Endothelial cell of umbilical vein (primary cell): ENCODE measurements at regions not wholly inside any gene's neighbourhood (a gene's known extent, or its start where the extent isn't known, plus 50 kb on each side); places are given as distances from the start of the nearest gene placed in this dataset.

Experiments used
- BruUV-seq: library from RNA; stranded (reverse); fragments of 400-500 nt; replicated peaks from 2 replicates; lab custom pipeline; 2021; lab: Mats Ljungman, UMichigan
- CTCF ChIA-PET: fragments of 300-600, 350-600 bp; sonication (Branson Sonifier 250); formaldehyde crosslinking; loops from one replicate; lab custom pipeline; 2021; ENCODE audit warnings: antibody characterized with exemption, inconsistent platforms; lab: Charles Lee
- POLR2A ChIA-PET: fragments of 300-600, 350-600 bp; sonication (Branson Sonifier 250); formaldehyde crosslinking; loops from one replicate; lab custom pipeline; 2021; ENCODE audit warnings: antibody characterized with exemption, inconsistent platforms; lab: Charles Lee
- DNase-seq: peaks from one replicate; pipeline ENCODE4 v3.0.0-alpha.2; 2011; ENCODE audit warnings: low read depth, low spot score
- FAIRE-seq: peaks from 2 replicates; lab custom pipeline; 2011; peaks lifted over from hg19 to GRCh38; lab: Jason Lieb, UNC
- H2AFZ ChIP-seq: 2 replicates; pipeline ENCODE4 v1.6.0; 2012; ENCODE audit warnings: low read depth, low read length, control low read depth, inconsistent platforms
- H3K27ac ChIP-seq: 2 replicates; pipeline ENCODE4 v1.5.1; 2011; ENCODE audit warnings: low read depth, mild to moderate bottlenecking, control low read depth, low read length, moderate library complexity; ENCODE audit not compliant: insufficient read depth
- H3K27me3 ChIP-seq, 2 experiments: 2 replicates each; pipeline versions ENCODE4 v1.6.0 to v1.6.1; 2011; ENCODE audit warnings: low read length in 2 of 2, mixed read lengths in 1 of 2; ENCODE audit not compliant: control insufficient read depth in 2 of 2, insufficient read depth in 2 of 2
- H3K36me3 ChIP-seq, 2 experiments: 2 replicates in 1 of 2; 3 replicates in 1 of 2; pipeline ENCODE4 v1.5.1; 2011; ENCODE audit warnings: low read length in 2 of 2, mild to moderate bottlenecking in 1 of 2, moderate library complexity in 1 of 2; ENCODE audit not compliant: control insufficient read depth in 2 of 2, insufficient read depth in 2 of 2; ENCODE audit errors: extremely low read depth in 1 of 2
- H3K4me1 ChIP-seq: 3 replicates; pipeline ENCODE4 v1.5.1; 2011; ENCODE audit warnings: mild to moderate bottlenecking, low read length; ENCODE audit not compliant: control insufficient read depth, insufficient read depth; ENCODE audit errors: extremely low read depth
- H3K4me2 ChIP-seq: 2 replicates; pipeline ENCODE4 v1.6.1; 2011; ENCODE audit warnings: low read length, control low read depth, mixed read lengths; ENCODE audit not compliant: insufficient read depth
- H3K4me3 ChIP-seq, 3 experiments: fragments of 200-600 bp in 1 of 3; sonication (generic), shearing (Covaris generic) in 1 of 3; replicated peaks in 1 of 3; 2 replicates each; pipeline ENCODE4 v1.5.1; 2011 to 2016; ENCODE audit warnings: control low read depth in 3 of 3, low read length in 3 of 3, mild to moderate bottlenecking in 2 of 3, inconsistent platforms in 1 of 3, low read depth in 1 of 3, moderate library complexity in 1 of 3; ENCODE audit not compliant: insufficient read depth in 1 of 3
- H3K79me2 ChIP-seq: 2 replicates; pipeline ENCODE4 v1.6.0; 2012; ENCODE audit warnings: low read length, inconsistent platforms; ENCODE audit not compliant: control insufficient read depth, insufficient read depth
- H3K9ac ChIP-seq: replicated peaks from 2 replicates; pipeline ENCODE3; 2011; ENCODE audit warnings: low read length, control low read depth; ENCODE audit not compliant: insufficient read depth; ENCODE audit errors: extremely low read depth
- H3K9me1 ChIP-seq: replicated peaks from 3 replicates; pipeline ENCODE4 v1.6.0; 2011; ENCODE audit warnings: mild to moderate bottlenecking, low read length; ENCODE audit not compliant: control insufficient read depth, insufficient read depth; ENCODE audit errors: extremely low read depth
- H3K9me3 ChIP-seq: replicated peaks from 2 replicates; pipeline ENCODE4 v1.5.1; 2012; ENCODE audit warnings: low read length, inconsistent platforms; ENCODE audit not compliant: control insufficient read depth, insufficient read depth
- H4K20me1 ChIP-seq: replicated peaks from 2 replicates; pipeline ENCODE3; 2011; ENCODE audit warnings: mild to moderate bottlenecking, low read length; ENCODE audit not compliant: control insufficient read depth, insufficient read depth; ENCODE audit errors: extremely low read depth
- EZH2 ChIP-seq: IDR thresholded peaks from 2 replicates; pipeline ENCODE4 v1.6.1; 2012; ENCODE audit warnings: borderline replicate concordance, low read depth, mild to moderate bottlenecking, moderate library complexity, low read length, inconsistent platforms; ENCODE audit not compliant: severe bottlenecking
- FOS ChIP-seq: IDR thresholded peaks from 2 replicates; pipeline ENCODE4 v1.6.1; 2011; ENCODE audit warnings: mild to moderate bottlenecking, low read length, moderate library complexity, borderline replicate concordance; ENCODE audit not compliant: insufficient read depth
- GATA2 ChIP-seq: IDR thresholded peaks from 2 replicates; pipeline ENCODE4 v1.7.0; 2011; ENCODE audit warnings: low read depth, mild to moderate bottlenecking, moderate library complexity, mixed read lengths, low read length; ENCODE audit not compliant: insufficient read length, insufficient read depth
- JUN ChIP-seq: IDR thresholded peaks from 2 replicates; pipeline ENCODE4 v1.6.1; 2011; ENCODE audit warnings: borderline replicate concordance, low read depth; ENCODE audit not compliant: insufficient read length, insufficient read depth
- MAX ChIP-seq: IDR thresholded peaks from 2 replicates; pipeline ENCODE4 v1.6.1; 2011; ENCODE audit not compliant: insufficient read depth, insufficient read length
- MYC ChIP-seq: IDR thresholded peaks from one replicate; pipeline ENCODE4 v1.6.1; 2011; ENCODE audit warnings: mild to moderate bottlenecking, low read depth, low read length
- POLR2A ChIP-seq: IDR thresholded peaks from 2 replicates; pipeline ENCODE4 v1.6.1; 2012; ENCODE audit warnings: low read depth, mild to moderate bottlenecking, control low read depth, low read length
- POLR2AphosphoS5 ChIP-seq: IDR thresholded peaks from 2 replicates; pipeline ENCODE4 v1.6.1; 2012; ENCODE audit warnings: low read depth, mild to moderate bottlenecking, control low read depth, low read length, moderate library complexity; ENCODE audit not compliant: insufficient read depth
- dilution Hi-C: fragments of 300-500 bp; cut with MboI; formaldehyde crosslinking; loops from one replicate; pipeline ENCODE4 v1.15.0; 2019; ENCODE audit warnings: low sequenced_read_pairs; ENCODE audit not compliant: extremely low pct_ligation_motif_present
- intact Hi-C: fragments of 100-400 bp; cut with micrococcal nuclease; formaldehyde crosslinking; loops from one replicate; pipeline ENCODE4 v1.10.0; 2022
- TF ChIP-seq, protein P1 (sequence below), 2 donors: IDR thresholded peaks; 1 replicate in 1 of 2; 2 replicates in 1 of 2; pipeline ENCODE4 v1.5.1; 2011; ENCODE audit warnings: low read length in 2 of 2, mild to moderate bottlenecking in 2 of 2, moderate library complexity in 2 of 2, control low read depth in 1 of 2, inconsistent platforms in 1 of 2, low read depth in 1 of 2; ENCODE audit not compliant: insufficient read depth in 1 of 2; ENCODE audit errors: extremely low read depth in 1 of 2

- Histone ChIP-seq H4K20me1 (no peaks in the 10 kb centered on the region), H2AFZ (no peak overlapping the region), H3K4me1 (no peaks in the 10 kb centered on the region), H3K9me1 (no peaks in the 10 kb centered on the region), H3K79me2 (no peaks in the 10 kb centered on the region), H3K9ac (no peak overlapping the region), H3K4me2 (no peak overlapping the region), H3K9me3 (no peaks in the 10 kb centered on the region), H3K27me3 (peaks cover 1 to 9% of the 10 kb centered on the region in 2 experiments), H3K36me3 (no peaks in the 10 kb centered on the region), H3K4me3 (no peak overlapping the region), H3K27ac (no peak overlapping the region)
- FAIRE-seq (no peak), DNase-seq (no peak)
- no TSS peak for BruUV-seq
- ChIA-PET POLR2A (no interaction called here), CTCF (no interaction called here)
- dilution Hi-C loops: no loop called here
- intact Hi-C loops: no loop called here
- TF ChIP-seq EZH2: no peak
- TF ChIP-seq, protein P1, sequence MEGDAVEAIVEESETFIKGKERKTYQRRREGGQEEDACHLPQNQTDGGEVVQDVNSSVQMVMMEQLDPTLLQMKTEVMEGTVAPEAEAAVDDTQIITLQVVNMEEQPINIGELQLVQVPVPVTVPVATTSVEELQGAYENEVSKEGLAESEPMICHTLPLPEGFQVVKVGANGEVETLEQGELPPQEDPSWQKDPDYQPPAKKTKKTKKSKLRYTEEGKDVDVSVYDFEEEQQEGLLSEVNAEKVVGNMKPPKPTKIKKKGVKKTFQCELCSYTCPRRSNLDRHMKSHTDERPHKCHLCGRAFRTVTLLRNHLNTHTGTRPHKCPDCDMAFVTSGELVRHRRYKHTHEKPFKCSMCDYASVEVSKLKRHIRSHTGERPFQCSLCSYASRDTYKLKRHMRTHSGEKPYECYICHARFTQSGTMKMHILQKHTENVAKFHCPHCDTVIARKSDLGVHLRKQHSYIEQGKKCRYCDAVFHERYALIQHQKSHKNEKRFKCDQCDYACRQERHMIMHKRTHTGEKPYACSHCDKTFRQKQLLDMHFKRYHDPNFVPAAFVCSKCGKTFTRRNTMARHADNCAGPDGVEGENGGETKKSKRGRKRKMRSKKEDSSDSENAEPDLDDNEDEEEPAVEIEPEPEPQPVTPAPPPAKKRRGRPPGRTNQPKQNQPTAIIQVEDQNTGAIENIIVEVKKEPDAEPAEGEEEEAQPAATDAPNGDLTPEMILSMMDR (IDR thresholded peaks at IDR 0.05; ENCODE audit: extremely low read depth in 1 of 2, insufficient read depth in 1 of 2, low read depth in 1 of 2, low read length in 2 of 2): no peak
- no peak for TF ChIP-seq GATA2
- TF ChIP-seq MYC: no peak
- TF ChIP-seq POLR2AphosphoS5: no peak
- no peak for TF ChIP-seq POLR2A
- TF ChIP-seq JUN: no peak
- no peak for TF ChIP-seq MAX
- TF ChIP-seq FOS: no peak
Observed at GRCh38 chr4:38605181-38605752, 58.7 kb upstream of the KLF3 start.
